CD4-positive, alpha-beta T cell (primary cell): ENCODE measurements at regions not wholly inside any gene's neighbourhood (a gene's known extent, or its start where the extent isn't known, plus 50 kb on each side); places are given as distances from the start of the nearest gene placed in this dataset.

ENCODE experiments used
- ATAC-seq: fragments of 200-7000 bp; cut with Tn5 transposase; one replicate; pipeline ENCODE4 v1.10.0; 2022; ENCODE audit warnings: mild to moderate bottlenecking; ENCODE audit not compliant: poor library complexity
- CTCF ChIA-PET: fragments of 350-600 bp; sonication (Branson Sonifier 250); formaldehyde crosslinking; loops from one replicate; lab custom pipeline; 2021; ENCODE audit warnings: antibody characterized with exemption, inconsistent platforms; lab: Charles Lee
- POLR2A ChIA-PET: fragments of 350-600 bp; sonication (Branson Sonifier 250); formaldehyde crosslinking; loops from one replicate; lab custom pipeline; 2021; ENCODE audit warnings: antibody characterized with exemption, inconsistent platforms; lab: Charles Lee
- DNase-seq, 14 experiments: peaks; one replicate each; pipeline ENCODE4 v3.0.0-alpha.2; 2013 to 2020; ENCODE audit warnings: mixed read lengths in 2 of 14
- H3K27ac ChIP-seq, 2 donors: one replicate each; pipeline versions ENCODE4 v1.5.1 to v1.7.0; 2013; ENCODE audit warnings: low read length in 2 of 2, low read depth in 1 of 2, mild to moderate bottlenecking in 1 of 2
- H3K27me3 ChIP-seq, 2 experiments: 1 replicate in 1 of 2; 2 replicates in 1 of 2; pipeline versions ENCODE4 v1.6.1 to v1.7.0; 2013; ENCODE audit warnings: low read length in 2 of 2, control low read depth in 1 of 2, mild to moderate bottlenecking in 1 of 2, moderate library complexity in 1 of 2; ENCODE audit not compliant: insufficient read depth in 2 of 2, control insufficient read depth in 1 of 2
- H3K36me3 ChIP-seq: one replicate; pipeline ENCODE4 v1.6.1; 2013; ENCODE audit warnings: low read length, control low read depth; ENCODE audit not compliant: insufficient read depth
- H3K4me1 ChIP-seq: one replicate; pipeline ENCODE4 v1.6.1; 2013; ENCODE audit warnings: low read length, control low read depth; ENCODE audit not compliant: insufficient read depth
- H3K4me3 ChIP-seq: one replicate; pipeline ENCODE4 v1.5.1; 2013; ENCODE audit warnings: mild to moderate bottlenecking, low read length, moderate library complexity
- H3K9me3 ChIP-seq, 2 experiments: 1 replicate in 1 of 2; 2 replicates in 1 of 2; pipeline versions ENCODE4 v1.6.1 to v1.7.0; 2013; ENCODE audit warnings: low read length in 2 of 2, mild to moderate bottlenecking in 2 of 2, control low read depth in 1 of 2, moderate library complexity in 1 of 2; ENCODE audit not compliant: control insufficient read depth in 1 of 2, insufficient read depth in 1 of 2
- H3K27ac Mint-ChIP-seq: one replicate; pipeline ENCODE4 v1.8.0; 2020; ENCODE audit warnings: mixed read lengths
- H3K27me3 Mint-ChIP-seq: one replicate; pipeline ENCODE4 v1.8.0; 2021; ENCODE audit warnings: mixed read lengths
- H3K36me3 Mint-ChIP-seq: one replicate; pipeline ENCODE4 v1.8.0; 2021; ENCODE audit warnings: low read depth, mixed read lengths
- H3K4me1 Mint-ChIP-seq: one replicate; pipeline ENCODE4 v1.8.0; 2021; ENCODE audit warnings: low read depth, mixed read lengths
- H3K4me3 Mint-ChIP-seq: one replicate; pipeline ENCODE4 v1.8.0; 2020; ENCODE audit warnings: mild to moderate bottlenecking, mixed read lengths
- H3K9me3 Mint-ChIP-seq: one replicate; pipeline ENCODE4 v1.8.0; 2020; ENCODE audit warnings: mixed read lengths
- intact Hi-C, 2 experiments: fragments of 100-400 bp; cut with DNase I in 1 of 2; cut with micrococcal nuclease in 1 of 2; formaldehyde crosslinking; loops; one replicate each; pipeline versions ENCODE4 v1.15.1 to v1.9.0; 2023 to 2025; cut with DNase I, micrococcal nuclease
- TF ChIP-seq, protein P1 (sequence below): fragments of 200-600 bp; IDR thresholded peaks from one replicate; pipeline ENCODE4 v1.8.0; 2022; ENCODE audit warnings: antibody characterized with exemption, mild to moderate bottlenecking

DNA sequence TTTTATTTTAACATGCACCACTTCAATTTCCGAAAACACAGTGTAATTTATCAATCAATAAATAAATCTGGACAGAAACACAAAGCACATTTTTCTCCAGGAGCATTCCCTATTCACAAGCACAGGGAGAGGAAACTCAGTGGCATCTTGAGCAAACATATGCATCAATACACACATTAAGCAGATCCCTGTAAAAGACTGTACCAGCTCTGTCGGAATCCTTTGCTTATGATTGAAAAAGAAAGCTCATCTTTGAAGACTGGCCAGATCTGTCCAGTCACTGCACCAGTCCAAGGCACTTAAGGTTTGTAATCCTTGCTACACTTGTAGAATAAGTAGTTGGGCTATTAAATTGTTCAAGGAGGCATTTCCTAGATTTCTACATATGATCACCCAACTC is 343.9 kb downstream of the BMPER start:
- no peaks in the 10 kb centered on the region for H3K4me1 ChIP-seq
- no peak overlapping the region for H3K4me3 ChIP-seq
- DNase-seq (no peak), ATAC-seq (no peak)
- Mint-ChIP-seq H3K4me3 (no peak overlapping the region), H3K9me3 (peaks cover 4% of the 10 kb centered on the region), H3K27ac (no peak overlapping the region), H3K36me3 (no peaks in the 10 kb centered on the region), H3K27me3 (no peaks in the 10 kb centered on the region), H3K4me1 (no peaks in the 10 kb centered on the region)
- TF ChIP-seq, protein P1, sequence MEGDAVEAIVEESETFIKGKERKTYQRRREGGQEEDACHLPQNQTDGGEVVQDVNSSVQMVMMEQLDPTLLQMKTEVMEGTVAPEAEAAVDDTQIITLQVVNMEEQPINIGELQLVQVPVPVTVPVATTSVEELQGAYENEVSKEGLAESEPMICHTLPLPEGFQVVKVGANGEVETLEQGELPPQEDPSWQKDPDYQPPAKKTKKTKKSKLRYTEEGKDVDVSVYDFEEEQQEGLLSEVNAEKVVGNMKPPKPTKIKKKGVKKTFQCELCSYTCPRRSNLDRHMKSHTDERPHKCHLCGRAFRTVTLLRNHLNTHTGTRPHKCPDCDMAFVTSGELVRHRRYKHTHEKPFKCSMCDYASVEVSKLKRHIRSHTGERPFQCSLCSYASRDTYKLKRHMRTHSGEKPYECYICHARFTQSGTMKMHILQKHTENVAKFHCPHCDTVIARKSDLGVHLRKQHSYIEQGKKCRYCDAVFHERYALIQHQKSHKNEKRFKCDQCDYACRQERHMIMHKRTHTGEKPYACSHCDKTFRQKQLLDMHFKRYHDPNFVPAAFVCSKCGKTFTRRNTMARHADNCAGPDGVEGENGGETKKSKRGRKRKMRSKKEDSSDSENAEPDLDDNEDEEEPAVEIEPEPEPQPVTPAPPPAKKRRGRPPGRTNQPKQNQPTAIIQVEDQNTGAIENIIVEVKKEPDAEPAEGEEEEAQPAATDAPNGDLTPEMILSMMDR = no peak
- no peaks in the 10 kb centered on the region for H3K27me3 ChIP-seq
- H3K27ac ChIP-seq = no peak overlapping the region
- intact Hi-C loops = no loop called here
- ChIA-PET CTCF (no interaction called here), POLR2A (no interaction called here)
- H3K9me3 ChIP-seq = no peaks in the 10 kb centered on the region
- H3K36me3 ChIP-seq = no peaks in the 10 kb centered on the region

DNA sequence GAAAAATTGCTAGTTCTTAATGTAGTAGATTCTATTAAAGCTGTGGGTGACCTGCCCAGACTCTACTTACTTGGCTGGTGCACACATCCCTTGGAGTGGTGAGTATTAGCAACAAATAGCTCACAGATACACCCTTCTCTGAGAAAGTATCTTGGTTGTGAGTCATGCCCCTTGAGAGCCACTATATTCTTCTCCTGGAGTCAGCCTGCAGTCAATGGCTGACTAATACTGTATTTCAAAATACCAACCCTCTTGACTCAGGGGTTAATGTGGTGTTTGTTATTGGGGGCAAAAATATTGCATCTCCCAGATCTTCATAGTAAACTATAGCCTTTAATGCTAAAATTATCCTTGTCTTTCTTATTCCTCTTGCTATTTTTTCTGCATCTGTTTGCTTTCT is 354.9 kb downstream of the BMPER start:
- Mint-ChIP-seq H3K36me3 (no peaks in the 10 kb centered on the region), H3K27me3 (no peaks in the 10 kb centered on the region), H3K4me3 (no peak overlapping the region), H3K9me3 (peaks cover 3% of the 10 kb centered on the region), H3K4me1 (no peaks in the 10 kb centered on the region), H3K27ac (no peak overlapping the region)
- no peak overlapping the region for H3K27ac ChIP-seq
- H3K36me3 ChIP-seq = no peaks in the 10 kb centered on the region
- no peaks in the 10 kb centered on the region for H3K4me1 ChIP-seq
- POLR2A ChIA-PET = no interaction called here
- H3K27me3 ChIP-seq = no peaks in the 10 kb centered on the region
- H3K9me3 ChIP-seq = peaks cover 0 to 5% of the 10 kb centered on the region in 2 experiments
- H3K4me3 ChIP-seq = no peak overlapping the region
- ATAC-seq (no peak), DNase-seq (no peak)
- CTCF ChIA-PET = no interaction called here
- TF ChIP-seq, protein P1 = no peak
- intact Hi-C loops = no loop called here

DNA sequence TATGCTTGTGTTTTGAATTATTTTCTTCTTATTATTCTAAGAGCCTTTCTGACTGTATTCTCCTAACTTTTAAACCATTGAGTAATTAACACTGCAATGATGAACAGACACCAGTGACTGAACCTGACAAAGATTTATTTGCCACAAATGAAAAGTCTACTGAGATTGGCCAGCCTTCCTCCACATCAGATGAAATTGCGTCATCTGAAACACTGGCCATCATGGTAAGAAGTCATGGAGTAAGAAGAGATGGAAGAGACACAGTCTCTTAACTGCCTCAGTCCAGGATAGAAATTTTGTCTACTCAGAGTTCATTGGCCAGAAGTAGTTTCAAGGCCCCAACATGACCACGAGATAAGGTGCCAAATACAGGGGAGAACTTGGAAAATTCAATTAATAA is 357.8 kb downstream of the BMPER start:
- no peak overlapping the region for H3K27ac ChIP-seq
- no peak overlapping the region for H3K4me3 ChIP-seq
- H3K36me3 Mint-ChIP-seq = no peaks in the 10 kb centered on the region
- no peaks in the 10 kb centered on the region for H3K27me3 ChIP-seq
- TF ChIP-seq, protein P1 = no peak
- ChIA-PET POLR2A (no interaction called here), CTCF (no interaction called here)
- intact Hi-C loops = no loop called here
- H3K9me3 ChIP-seq = peaks cover 0 to 5% of the 10 kb centered on the region in 2 experiments
- no peak overlapping the region for H3K27ac Mint-ChIP-seq
- DNase-seq (no peak), ATAC-seq (no peak)
- peaks cover 3% of the 10 kb centered on the region for H3K9me3 Mint-ChIP-seq
- H3K4me1 Mint-ChIP-seq = no peaks in the 10 kb centered on the region
- H3K27me3 Mint-ChIP-seq = no peaks in the 10 kb centered on the region
- H3K4me3 Mint-ChIP-seq = no peak overlapping the region
- H3K4me1 ChIP-seq = no peaks in the 10 kb centered on the region
- H3K36me3 ChIP-seq = no peaks in the 10 kb centered on the region
